GM23248 (cell line): ENCODE measurements at regions not wholly inside any gene's neighbourhood (a gene's known extent, or its start where the extent isn't known, plus 50 kb on each side); places are given as distances from the start of the nearest gene placed in this dataset.

ENCODE experiments used
- DNase-seq: peaks from one replicate; pipeline ENCODE4 v3.0.0-alpha.2; 2015
- H2AFZ ChIP-seq: fragments of 200-600 bp; sonication (generic); 2 replicates; pipeline ENCODE4 v1.6.1; 2016; ENCODE audit warnings: antibody characterized with exemption
- H3F3A ChIP-seq: fragments of 200-600 bp; sonication (generic); 2 replicates; pipeline ENCODE4 v1.6.1; 2016; ENCODE audit warnings: mild to moderate bottlenecking, antibody characterized with exemption, mixed run types; ENCODE audit not compliant: insufficient read depth
- H3K27ac ChIP-seq: fragments of 200-600 bp; sonication (generic); 2 replicates; pipeline ENCODE4 v1.5.1; 2016; ENCODE audit warnings: mild to moderate bottlenecking
- H3K27me3 ChIP-seq: fragments of 200-600 bp; sonication (generic); replicated peaks from 2 replicates; pipeline ENCODE4 v1.6.1; 2016; ENCODE audit warnings: mild to moderate bottlenecking; ENCODE audit not compliant: insufficient read depth
- H3K36me3 ChIP-seq: fragments of 200-600 bp; sonication (generic); 2 replicates; pipeline ENCODE4 v1.6.1; 2016; ENCODE audit warnings: low read depth, mild to moderate bottlenecking
- H3K4me1 ChIP-seq: fragments of 200-600 bp; sonication (generic); 2 replicates; pipeline ENCODE4 v1.6.1; 2016; ENCODE audit warnings: mild to moderate bottlenecking; ENCODE audit not compliant: insufficient read depth
- H3K4me2 ChIP-seq: fragments of 200-600 bp; sonication (generic); one replicate; pipeline ENCODE4 v1.6.1; 2016; ENCODE audit warnings: mild to moderate bottlenecking; ENCODE audit not compliant: unreplicated experiment
- H3K4me3 ChIP-seq: fragments of 200-600 bp; sonication (generic); 2 replicates; pipeline ENCODE4 v1.5.1; 2016; ENCODE audit warnings: mild to moderate bottlenecking
- H3K79me2 ChIP-seq: fragments of 200-600 bp; sonication (generic); 2 replicates; pipeline ENCODE4 v1.6.1; 2016; ENCODE audit warnings: mild to moderate bottlenecking; ENCODE audit not compliant: insufficient read depth
- H3K9ac ChIP-seq: fragments of 200-600 bp; sonication (generic); 2 replicates; pipeline ENCODE4 v1.6.1; 2016; ENCODE audit warnings: mild to moderate bottlenecking
- H3K9me2 ChIP-seq: fragments of 200-600 bp; sonication (generic); 2 replicates; pipeline ENCODE4 v1.6.1; 2016; ENCODE audit warnings: mixed run types, mild to moderate bottlenecking, moderate library complexity; ENCODE audit not compliant: insufficient read depth
- H3K9me3 ChIP-seq: fragments of 200-600 bp; sonication (generic); one replicate; pipeline ENCODE4 v1.6.1; 2017; ENCODE audit warnings: low read depth
- H4K20me1 ChIP-seq: fragments of 200-600 bp; sonication (generic); 2 replicates; pipeline ENCODE4 v1.6.0; 2016; ENCODE audit not compliant: insufficient read depth
- EZH2 ChIP-seq: fragments of 200-600 bp; sonication (generic); IDR thresholded peaks from 2 replicates; pipeline ENCODE4 v1.6.1; 2018; ENCODE audit warnings: antibody characterized with exemption, mild to moderate bottlenecking; ENCODE audit not compliant: insufficient read depth, poor library complexity, severe bottlenecking
- EZH2phosphoT487 ChIP-seq: fragments of 200-600 bp; sonication (generic); IDR thresholded peaks from 2 replicates; pipeline ENCODE4 v1.6.1; 2018; ENCODE audit warnings: antibody characterized with exemption, moderate library complexity, mild to moderate bottlenecking, low read depth; ENCODE audit not compliant: insufficient read depth
- WGBS, 2 experiments: methylation state at CpG; one replicate each; pipeline ENCODE4 v1.1.6; 2015 to 2017; ENCODE audit warnings: low lambda C conversion rate in 2 of 2, low coverage in 1 of 2; ENCODE audit errors: missing lambda C conversion rate in 2 of 2; 5-methylcytosine and 5-hydroxymethylcytosine counted together
- in situ Hi-C: fragments of 300-500 bp; cut with MboI; formaldehyde crosslinking; loops from 2 replicates; pipeline ENCODE4 v1.15.0; 2020

GRCh38 chr15:35842631-35843030, 296.7 kb upstream of the DPH6 start:
- in situ Hi-C loops, result no loop called here
- no peaks in the 10 kb centered on the region for H3K9me3 ChIP-seq
- WGBS, 2 experiments, result 55 to 57% methylated on average over 3 of the region's 3 CpGs

DNA sequence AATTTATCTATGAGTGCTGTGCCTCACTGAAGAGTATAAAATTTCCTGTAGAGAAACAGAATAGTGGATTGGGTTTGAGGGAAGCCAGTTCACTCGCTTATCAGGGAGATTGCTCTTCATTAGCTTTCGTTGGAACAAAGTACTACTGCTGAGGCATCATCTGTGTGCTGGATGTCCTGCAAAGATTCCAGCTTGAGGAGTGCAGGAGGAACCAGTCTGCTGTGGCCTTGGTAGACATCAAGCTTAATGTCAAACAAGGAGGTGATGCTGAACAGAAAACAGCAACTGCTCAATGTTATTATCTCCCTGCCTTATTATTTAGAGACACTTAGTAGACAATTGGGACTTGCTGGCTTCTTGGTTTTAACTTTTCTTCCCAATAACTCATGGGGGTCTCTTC, 297.5 kb upstream of the DPH6 start:
- Histone ChIP-seq H3K27ac (no peak overlapping the region), H3K9me3 (no peaks in the 10 kb centered on the region), H3K36me3 (no peaks in the 10 kb centered on the region), H3K9ac (no peak overlapping the region), H3K79me2 (no peaks in the 10 kb centered on the region), H4K20me1 (no peaks in the 10 kb centered on the region), H3K27me3 (0 out of 2 replicates have a peak, but pooled peaks cover 2% of the 10 kb centered on the region), H3K4me2 (no peak overlapping the region), H2AFZ (no peak overlapping the region), H3K9me2 (no peaks in the 10 kb centered on the region), H3K4me1 (no peaks in the 10 kb centered on the region), H3K4me3 (no peak overlapping the region), H3F3A (no peaks in the 10 kb centered on the region)
- DNase-seq, result no peak
- WGBS, 2 experiments, result 86 to 91% methylated on average over 2 of the region's 2 CpGs
- TF ChIP-seq EZH2 (no peak), EZH2phosphoT487 (no peak)
- in situ Hi-C loops, result no loop called here

More at GRCh38 chr15:35842631-35843030, 296.7 kb upstream of the DPH6 start:
- Histone ChIP-seq H3F3A (no peaks in the 10 kb centered on the region), H3K36me3 (no peaks in the 10 kb centered on the region), H2AFZ (no peak overlapping the region), H3K9me2 (no peaks in the 10 kb centered on the region), H3K9ac (no peak overlapping the region), H3K27me3 (0 out of 2 replicates have a peak, but pooled peaks cover 2% of the 10 kb centered on the region), H3K79me2 (no peaks in the 10 kb centered on the region), H3K4me3 (no peak overlapping the region), H3K4me1 (no peaks in the 10 kb centered on the region), H3K27ac (no peak overlapping the region), H3K4me2 (no peak overlapping the region), H4K20me1 (no peaks in the 10 kb centered on the region)
- TF ChIP-seq EZH2phosphoT487, result no peak
- no peak for TF ChIP-seq EZH2
- DNase-seq, result no peak

GRCh38 chr15:35850284-35850683, 304.3 kb upstream of the DPH6 start:
- H4K20me1 ChIP-seq, result no peaks in the 10 kb centered on the region
- H3K4me2 ChIP-seq, result no peak overlapping the region
- H3K9me3 ChIP-seq, result no peaks in the 10 kb centered on the region
- 74 to 80% methylated on average over 2 of the region's 2 CpGs for WGBS, 2 experiments
- DNase-seq, result no peak
- H3K4me1 ChIP-seq, result peaks cover 6% of the 10 kb centered on the region; the same call in 1 of the 2 replicates
- H3K9me2 ChIP-seq, result peaks cover 3% of the 10 kb centered on the region; the same call in 1 of the 2 replicates
- no peak overlapping the region for H3K9ac ChIP-seq
- no peak overlapping the region for H3K27ac ChIP-seq
- no peak for TF ChIP-seq EZH2phosphoT487
- TF ChIP-seq EZH2, result no peak
- no peaks in the 10 kb centered on the region for H3F3A ChIP-seq
- H3K36me3 ChIP-seq, result no peaks in the 10 kb centered on the region
- in situ Hi-C loops, result no loop called here
- H3K27me3 ChIP-seq, result no peaks in the 10 kb centered on the region
- no peak overlapping the region for H2AFZ ChIP-seq
- no peaks in the 10 kb centered on the region for H3K79me2 ChIP-seq
- no peak overlapping the region for H3K4me3 ChIP-seq

DNA sequence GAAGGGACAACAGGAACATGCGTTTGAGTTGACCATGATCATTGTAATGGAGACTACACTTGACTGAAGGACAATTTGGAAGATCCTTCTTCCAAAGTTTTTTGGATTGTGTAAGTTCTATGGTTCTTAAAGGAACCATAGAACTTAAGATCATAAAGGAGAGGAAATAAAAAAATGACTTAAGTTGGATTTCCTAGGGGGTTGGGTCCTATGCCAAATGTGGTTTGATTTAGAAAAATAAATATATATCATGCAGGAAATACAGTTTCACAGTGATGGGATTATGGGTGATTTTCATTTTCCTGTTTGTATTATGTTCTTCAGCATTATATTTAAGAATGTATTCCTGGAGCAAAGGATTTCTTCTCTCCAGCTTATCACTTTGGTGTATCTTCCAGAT, 305.5 kb upstream of the DPH6 start:
- H3K4me2 ChIP-seq, result no peak overlapping the region
- H3K4me1 ChIP-seq, result peaks cover 6% of the 10 kb centered on the region; the same call in 1 of the 2 replicates
- no peak overlapping the region for H3K4me3 ChIP-seq
- no peak for TF ChIP-seq EZH2
- no peak for TF ChIP-seq EZH2phosphoT487
- no peaks in the 10 kb centered on the region for H3K27me3 ChIP-seq
- H3K9me2 ChIP-seq, result peaks cover 3% of the 10 kb centered on the region; the same call in 1 of the 2 replicates
- H3K36me3 ChIP-seq, result no peaks in the 10 kb centered on the region
- 53 to 62% methylated on average over 1 of the region's 1 CpG for WGBS, 2 experiments
- no peak overlapping the region for H3K9ac ChIP-seq
- no peak for DNase-seq
- no peak overlapping the region for H2AFZ ChIP-seq
- H3K9me3 ChIP-seq, result no peaks in the 10 kb centered on the region
- no peaks in the 10 kb centered on the region for H4K20me1 ChIP-seq
- in situ Hi-C loops, result no loop called here
- no peaks in the 10 kb centered on the region for H3K79me2 ChIP-seq
- H3F3A ChIP-seq, result no peaks in the 10 kb centered on the region
- H3K27ac ChIP-seq, result no peak overlapping the region
